ENCODE measurements at regions not wholly inside any gene's neighbourhood (a gene's known extent, or its start where the extent isn't known, plus 50 kb on each side); places are given as distances from the start of the nearest gene placed in this dataset.

DNA sequence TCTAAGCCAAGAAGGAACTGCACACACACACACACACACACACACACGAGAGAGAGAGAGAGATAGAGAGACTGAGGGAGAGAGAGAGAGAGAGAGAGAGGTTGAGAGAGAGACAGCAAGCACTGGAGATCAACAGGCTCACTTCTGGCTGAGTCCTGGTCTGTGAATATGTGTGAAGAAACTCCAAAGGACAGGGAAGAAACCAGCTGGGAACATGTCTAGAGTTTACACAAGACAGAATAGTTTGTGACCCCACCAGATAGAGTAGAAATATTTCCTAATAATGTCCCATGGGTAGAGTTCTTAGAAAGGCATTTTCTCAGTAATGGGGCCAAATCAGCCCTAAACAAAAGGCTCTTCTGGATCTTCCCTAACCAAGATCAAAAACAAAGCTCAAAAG, 155.5 kb upstream of the IGFBP3 start:
- no peak overlapping the region for H3K4me3 ChIP-seq (ENCODE audit: severe bottlenecking)
- no peak overlapping the region for H3K27ac ChIP-seq (ENCODE audit: poor library complexity, severe bottlenecking)
- ATAC-seq (ENCODE audit: low read depth): no peak
- H3K36me3 ChIP-seq (ENCODE audit: low read depth): no peaks in the 10 kb centered on the region
- TF ChIP-seq, protein P1, sequence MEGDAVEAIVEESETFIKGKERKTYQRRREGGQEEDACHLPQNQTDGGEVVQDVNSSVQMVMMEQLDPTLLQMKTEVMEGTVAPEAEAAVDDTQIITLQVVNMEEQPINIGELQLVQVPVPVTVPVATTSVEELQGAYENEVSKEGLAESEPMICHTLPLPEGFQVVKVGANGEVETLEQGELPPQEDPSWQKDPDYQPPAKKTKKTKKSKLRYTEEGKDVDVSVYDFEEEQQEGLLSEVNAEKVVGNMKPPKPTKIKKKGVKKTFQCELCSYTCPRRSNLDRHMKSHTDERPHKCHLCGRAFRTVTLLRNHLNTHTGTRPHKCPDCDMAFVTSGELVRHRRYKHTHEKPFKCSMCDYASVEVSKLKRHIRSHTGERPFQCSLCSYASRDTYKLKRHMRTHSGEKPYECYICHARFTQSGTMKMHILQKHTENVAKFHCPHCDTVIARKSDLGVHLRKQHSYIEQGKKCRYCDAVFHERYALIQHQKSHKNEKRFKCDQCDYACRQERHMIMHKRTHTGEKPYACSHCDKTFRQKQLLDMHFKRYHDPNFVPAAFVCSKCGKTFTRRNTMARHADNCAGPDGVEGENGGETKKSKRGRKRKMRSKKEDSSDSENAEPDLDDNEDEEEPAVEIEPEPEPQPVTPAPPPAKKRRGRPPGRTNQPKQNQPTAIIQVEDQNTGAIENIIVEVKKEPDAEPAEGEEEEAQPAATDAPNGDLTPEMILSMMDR (IDR thresholded peaks at IDR 0.05; ENCODE audit: poor library complexity, severe bottlenecking): no peak
- DNase-seq (ENCODE audit: low spot score): no peak
- H3K27me3 ChIP-seq (ENCODE audit: insufficient read depth, poor library complexity, severe bottlenecking): no peaks in the 10 kb centered on the region
- H3K4me1 ChIP-seq (ENCODE audit: insufficient read depth, poor library complexity, severe bottlenecking): peaks cover 11% of the 10 kb centered on the region
- H3K9me3 ChIP-seq (ENCODE audit: severe bottlenecking): no peaks in the 10 kb centered on the region

- DNase-seq (ENCODE audit: low spot score) (no peak), ATAC-seq (ENCODE audit: low read depth) (no peak)
- H3K27me3 ChIP-seq (ENCODE audit: insufficient read depth, poor library complexity, severe bottlenecking): no peaks in the 10 kb centered on the region
- no peak overlapping the region for H3K4me3 ChIP-seq (ENCODE audit: severe bottlenecking)
- no peaks in the 10 kb centered on the region for H3K9me3 ChIP-seq (ENCODE audit: severe bottlenecking)
- no peak overlapping the region for H3K27ac ChIP-seq (ENCODE audit: poor library complexity, severe bottlenecking)
- TF ChIP-seq, protein P1 (IDR thresholded peaks at IDR 0.05; ENCODE audit: poor library complexity, severe bottlenecking): no peak
- no peaks in the 10 kb centered on the region for H3K36me3 ChIP-seq (ENCODE audit: low read depth)
- H3K4me1 ChIP-seq (ENCODE audit: insufficient read depth, poor library complexity, severe bottlenecking): no peaks in the 10 kb centered on the region
Measured at GRCh38 chr7:46072722-46073121, 151.7 kb upstream of the IGFBP3 start.

GRCh38 chr7:46071601-46072000, 150.5 kb upstream of the IGFBP3 start:
- Histone ChIP-seq H3K4me3 (ENCODE audit: severe bottlenecking) (no peak overlapping the region), H3K9me3 (ENCODE audit: severe bottlenecking) (no peaks in the 10 kb centered on the region), H3K36me3 (ENCODE audit: low read depth) (no peaks in the 10 kb centered on the region), H3K27me3 (ENCODE audit: insufficient read depth, poor library complexity, severe bottlenecking) (no peaks in the 10 kb centered on the region), H3K4me1 (ENCODE audit: insufficient read depth, poor library complexity, severe bottlenecking) (no peaks in the 10 kb centered on the region), H3K27ac (ENCODE audit: poor library complexity, severe bottlenecking) (no peak overlapping the region)
- ATAC-seq (ENCODE audit: low read depth) (no peak), DNase-seq (ENCODE audit: low spot score) (no peak)
- TF ChIP-seq, protein P1 (IDR thresholded peaks at IDR 0.05; ENCODE audit: poor library complexity, severe bottlenecking): no peak

GRCh38 chr7:46071076-46071475, 150.0 kb upstream of the IGFBP3 start:
- TF ChIP-seq, protein P1 (IDR thresholded peaks at IDR 0.05; ENCODE audit: poor library complexity, severe bottlenecking): no peak
- Histone ChIP-seq H3K27me3 (ENCODE audit: insufficient read depth, poor library complexity, severe bottlenecking) (no peaks in the 10 kb centered on the region), H3K27ac (ENCODE audit: poor library complexity, severe bottlenecking) (no peak overlapping the region), H3K4me3 (ENCODE audit: severe bottlenecking) (no peak overlapping the region), H3K4me1 (ENCODE audit: insufficient read depth, poor library complexity, severe bottlenecking) (no peaks in the 10 kb centered on the region), H3K9me3 (ENCODE audit: severe bottlenecking) (no peaks in the 10 kb centered on the region), H3K36me3 (ENCODE audit: low read depth) (no peaks in the 10 kb centered on the region)
- ATAC-seq (ENCODE audit: low read depth) (no peak), DNase-seq (ENCODE audit: low spot score) (no peak)

GRCh38 chr7:46068159-46068558, 147.1 kb upstream of the IGFBP3 start:
- Histone ChIP-seq H3K4me3 (ENCODE audit: severe bottlenecking) (no peak overlapping the region), H3K4me1 (ENCODE audit: insufficient read depth, poor library complexity, severe bottlenecking) (no peaks in the 10 kb centered on the region), H3K36me3 (ENCODE audit: low read depth) (no peaks in the 10 kb centered on the region), H3K27ac (ENCODE audit: poor library complexity, severe bottlenecking) (no peak overlapping the region), H3K27me3 (ENCODE audit: insufficient read depth, poor library complexity, severe bottlenecking) (no peaks in the 10 kb centered on the region), H3K9me3 (ENCODE audit: severe bottlenecking) (no peaks in the 10 kb centered on the region)
- DNase-seq (ENCODE audit: low spot score) (no peak), ATAC-seq (ENCODE audit: low read depth) (no peak)
- TF ChIP-seq, protein P1 (IDR thresholded peaks at IDR 0.05; ENCODE audit: poor library complexity, severe bottlenecking): no peak
